H9 (cell line): ENCODE measurements at regions not wholly inside any gene's neighbourhood (a gene's known extent, or its start where the extent isn't known, plus 50 kb on each side); places are given as distances from the start of the nearest gene placed in this dataset.

Experiments
- DNase-seq: peaks from one replicate; pipeline ENCODE4 v3.0.0-alpha.2; 2017
- H2AFZ ChIP-seq: one replicate; pipeline ENCODE4 v1.6.1; 2013; ENCODE audit warnings: mild to moderate bottlenecking, low read length, control low read depth, moderate library complexity
- H2AK5ac ChIP-seq: 2 replicates; pipeline ENCODE4 v1.6.1; 2013; ENCODE audit warnings: low read length, control low read depth, mixed read lengths; ENCODE audit not compliant: insufficient read length
- H2BK120ac ChIP-seq: one replicate; pipeline ENCODE4 v1.6.1; 2013; ENCODE audit warnings: low read depth, mild to moderate bottlenecking, low read length, control low read depth, inconsistent platforms; ENCODE audit not compliant: poor library complexity, severe bottlenecking
- H2BK12ac ChIP-seq: 2 replicates; pipeline ENCODE4 v1.6.1; 2013; ENCODE audit warnings: low read length, control low read depth, mixed read lengths, low read depth; ENCODE audit not compliant: insufficient read length
- H2BK15ac ChIP-seq: 2 replicates; pipeline ENCODE4 v1.6.1; 2013; ENCODE audit warnings: low read depth, low read length, control low read depth
- H2BK20ac ChIP-seq: one replicate; pipeline ENCODE4 v1.6.1; 2013; ENCODE audit warnings: low read depth, mild to moderate bottlenecking, low read length, control low read depth, inconsistent platforms; ENCODE audit not compliant: poor library complexity, severe bottlenecking
- H2BK5ac ChIP-seq: 2 replicates; pipeline ENCODE4 v1.6.1; 2013; ENCODE audit warnings: low read length, control low read depth, mixed read lengths; ENCODE audit not compliant: insufficient read length
- H3K14ac ChIP-seq: 2 replicates; pipeline ENCODE4 v1.6.1; 2013; ENCODE audit warnings: low read length, control low read depth; ENCODE audit not compliant: insufficient read depth
- H3K18ac ChIP-seq: 2 replicates; pipeline ENCODE4 v1.6.1; 2013; ENCODE audit warnings: low read depth, mild to moderate bottlenecking, mixed read lengths, low read length, control low read depth; ENCODE audit not compliant: insufficient read length
- H3K23ac ChIP-seq: 2 replicates; pipeline ENCODE4 v1.6.1; 2013; ENCODE audit warnings: low read length, control low read depth, mixed read lengths, low read depth; ENCODE audit not compliant: insufficient read length
- H3K23me2 ChIP-seq: 2 replicates; pipeline ENCODE4 v1.6.1; 2013; ENCODE audit warnings: low read depth, mild to moderate bottlenecking, mixed read lengths, low read length, control low read depth; ENCODE audit not compliant: insufficient read length, poor library complexity, severe bottlenecking
- H3K27ac ChIP-seq: 2 replicates; pipeline ENCODE4 v1.5.1; 2013; ENCODE audit warnings: low read length, control low read depth, mixed read lengths, low read depth; ENCODE audit not compliant: insufficient read length
- H3K27me3 ChIP-seq: 2 replicates; pipeline ENCODE4 v1.6.1; 2013; ENCODE audit warnings: low read length, control low read depth, inconsistent platforms; ENCODE audit not compliant: insufficient read depth
- H3K4ac ChIP-seq: 2 replicates; pipeline ENCODE4 v1.6.1; 2013; ENCODE audit warnings: low read depth, mild to moderate bottlenecking, control low read depth, inconsistent platforms, low read length, moderate library complexity
- H3K4me1 ChIP-seq: 2 replicates; pipeline ENCODE4 v1.6.1; 2013; ENCODE audit warnings: low read length, control low read depth, inconsistent platforms; ENCODE audit not compliant: insufficient read depth
- H3K4me2 ChIP-seq: 2 replicates; pipeline ENCODE4 v1.6.1; 2013; ENCODE audit warnings: low read length, control low read depth, mixed read lengths; ENCODE audit not compliant: insufficient read length, insufficient read depth
- H3K56ac ChIP-seq: 2 replicates; pipeline ENCODE4 v1.6.1; 2013; ENCODE audit warnings: low read depth, mild to moderate bottlenecking, mixed read lengths, low read length, control low read depth; ENCODE audit not compliant: insufficient read length
- H3K79me1 ChIP-seq: 2 replicates; pipeline ENCODE4 v1.6.1; 2013; ENCODE audit warnings: low read depth, mild to moderate bottlenecking, moderate library complexity, low read length, control low read depth, inconsistent platforms; ENCODE audit not compliant: insufficient read depth, poor library complexity, severe bottlenecking
- H3K79me2 ChIP-seq: 2 replicates; pipeline ENCODE4 v1.6.1; 2013; ENCODE audit warnings: low read length, control low read depth, inconsistent platforms; ENCODE audit not compliant: insufficient read depth
- H3K9ac ChIP-seq: 2 replicates; pipeline ENCODE4 v1.6.1; 2013; ENCODE audit warnings: low read length, control low read depth, mixed read lengths; ENCODE audit not compliant: insufficient read length; ENCODE audit errors: extremely low read depth
- H3K9me3 ChIP-seq: one replicate; pipeline ENCODE4 v1.6.1; 2013; ENCODE audit warnings: low read depth, low read length, inconsistent platforms; ENCODE audit not compliant: control insufficient read depth
- H3T11ph ChIP-seq: one replicate; pipeline ENCODE4 v1.6.1; 2013; ENCODE audit warnings: mild to moderate bottlenecking, low read length, control low read depth, inconsistent platforms
- H4K20me1 ChIP-seq: one replicate; pipeline ENCODE4 v1.6.1; 2013; ENCODE audit not compliant: control insufficient read depth, insufficient read length, insufficient read depth
- H4K5ac ChIP-seq: 2 replicates; pipeline ENCODE4 v1.6.1; 2013; ENCODE audit warnings: low read depth, mild to moderate bottlenecking, mixed read lengths, low read length, control low read depth; ENCODE audit not compliant: insufficient read length
- H4K8ac ChIP-seq: replicated peaks from 2 replicates; pipeline ENCODE4 v1.6.1; 2013; ENCODE audit warnings: low read length, control low read depth, mixed read lengths, low read depth; ENCODE audit not compliant: insufficient read length
- H4K91ac ChIP-seq: 2 replicates; pipeline ENCODE4 v1.6.1; 2013; ENCODE audit warnings: low read depth, mild to moderate bottlenecking, moderate library complexity, mixed read lengths, low read length, control low read depth; ENCODE audit not compliant: insufficient read length
- H3K27ac Mint-ChIP-seq, 3 experiments: 2 replicates in 2 of 3; 3 replicates in 1 of 3; pipeline ENCODE4 v1.8.0; 2020 to 2021; ENCODE audit warnings: mixed read lengths in 3 of 3, mild to moderate bottlenecking in 1 of 3, moderate library complexity in 1 of 3
- H3K27me3 Mint-ChIP-seq: 2 replicates; pipeline ENCODE4 v1.8.0; 2021; ENCODE audit warnings: low read depth, mild to moderate bottlenecking, moderate library complexity, mixed read lengths
- H3K36me3 Mint-ChIP-seq, 3 experiments: 2 replicates in 2 of 3; 3 replicates in 1 of 3; pipeline ENCODE4 v1.8.0; 2020 to 2021; ENCODE audit warnings: low read depth in 3 of 3, mixed read lengths in 3 of 3; ENCODE audit not compliant: insufficient read depth in 1 of 3
- H3K4me1 Mint-ChIP-seq, 2 experiments: 2 replicates each; pipeline ENCODE4 v1.8.0; 2020; ENCODE audit warnings: mixed read lengths in 2 of 2
- H3K4me3 Mint-ChIP-seq, 2 experiments: 2 replicates in 1 of 2; 3 replicates in 1 of 2; pipeline ENCODE4 v1.8.0; 2020 to 2021; ENCODE audit warnings: mild to moderate bottlenecking in 2 of 2, mixed read lengths in 2 of 2, moderate library complexity in 1 of 2
- H3K9me3 Mint-ChIP-seq, 2 experiments: 2 replicates in 1 of 2; 3 replicates in 1 of 2; pipeline ENCODE4 v1.8.0; 2020; ENCODE audit warnings: mild to moderate bottlenecking in 2 of 2, mixed read lengths in 2 of 2, moderate library complexity in 1 of 2
- CTCF ChIP-seq: fragments of 200-600 bp; sonication (generic); conservative IDR thresholded peaks from 3 replicates; pipeline ENCODE4 v1.8.0; 2021; ENCODE audit warnings: antibody characterized with exemption, mild to moderate bottlenecking
- WGBS: extraction: QIAGEN DNeasy Blood & Tissue Kit; methylation state at CpG from one replicate; pipeline ENCODE4 v1.1.7; 2013; ENCODE audit warnings: missing lambda C conversion rate, low lambda C conversion rate, mixed read lengths; ENCODE audit not compliant: insufficient read length; ENCODE audit errors: extremely low coverage; 5-methylcytosine and 5-hydroxymethylcytosine counted together

- H4K20me1 ChIP-seq: no peaks in the 10 kb centered on the region
- no peaks in the 10 kb centered on the region for H3K4me1 ChIP-seq
- H2BK5ac ChIP-seq: no peak overlapping the region
- no peak for DNase-seq
- H3T11ph ChIP-seq: no peak overlapping the region
- no peaks in the 10 kb centered on the region for H3K79me1 ChIP-seq
- no peak overlapping the region for H3K56ac ChIP-seq
- no peak overlapping the region for H2BK120ac ChIP-seq
- H4K8ac ChIP-seq: no peak overlapping the region
- H2AK5ac ChIP-seq: no peak overlapping the region
- H3K27ac Mint-ChIP-seq: no peak overlapping the region
- H3K27ac ChIP-seq: no peak overlapping the region
- H3K4ac ChIP-seq: no peak overlapping the region
- H3K9ac ChIP-seq: no peak overlapping the region
- H4K91ac ChIP-seq: no peak overlapping the region
- no peaks in the 10 kb centered on the region for H3K9me3 ChIP-seq
- no peak overlapping the region for H3K14ac ChIP-seq
- no peak overlapping the region for H2BK15ac ChIP-seq
- H2BK20ac ChIP-seq: no peak overlapping the region
- no peaks in the 10 kb centered on the region; a peak in 1 of 5 replicates for H3K9me3 Mint-ChIP-seq
- no peak overlapping the region for H2AFZ ChIP-seq
- no peak overlapping the region for H3K4me2 ChIP-seq
- no peaks in the 10 kb centered on the region for H3K4me1 Mint-ChIP-seq
- no peak overlapping the region for H2BK12ac ChIP-seq
- no peak overlapping the region for H3K4me3 Mint-ChIP-seq
- H4K5ac ChIP-seq: no peak overlapping the region
- WGBS: no CpG with 5 or more reads among the region's 4 CpGs
- no peak for TF ChIP-seq CTCF
- no peaks in the 10 kb centered on the region for H3K27me3 Mint-ChIP-seq
- no peaks in the 10 kb centered on the region for H3K36me3 Mint-ChIP-seq
- H3K27me3 ChIP-seq: no peaks in the 10 kb centered on the region
- H3K18ac ChIP-seq: no peak overlapping the region
- H3K23me2 ChIP-seq: no peaks in the 10 kb centered on the region
- no peaks in the 10 kb centered on the region for H3K79me2 ChIP-seq
- no peak overlapping the region for H3K23ac ChIP-seq
These were observed 146.7 kb upstream of the VEGFC start for GRCh38 chr4:176939445-176939844.
